ENCODE measurements at regions not wholly inside any gene's neighbourhood (a gene's known extent, or its start where the extent isn't known, plus 50 kb on each side); places are given as distances from the start of the nearest gene placed in this dataset.

DNA sequence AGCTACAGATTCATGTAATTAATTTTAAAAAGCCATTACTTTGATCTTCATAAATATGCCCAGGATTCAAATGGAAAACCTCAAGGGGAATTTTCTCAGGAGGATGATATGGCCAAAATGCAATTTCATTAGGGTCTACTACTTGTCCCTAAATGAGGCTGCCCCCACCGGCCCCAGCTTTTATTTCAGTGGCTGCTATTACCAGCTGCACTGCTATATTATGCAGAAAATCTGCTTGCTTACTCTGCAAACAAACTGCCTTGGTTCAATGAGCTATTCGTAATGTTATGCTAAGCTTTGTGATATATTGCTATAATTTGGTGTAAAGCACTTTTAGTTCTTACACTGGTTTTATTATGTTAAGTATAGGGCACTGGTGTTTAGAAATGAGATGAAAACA, 137.3 kb upstream of the TMTC4 start:
- Histone ChIP-seq H2BK15ac (ENCODE audit: low read depth, low read length) (no peak overlapping the region), H4K5ac (ENCODE audit: insufficient read length, low read depth, low read length) (no peak overlapping the region), H3K27me3 (ENCODE audit: insufficient read depth, low read length) (no peaks in the 10 kb centered on the region), H2BK5ac (ENCODE audit: insufficient read length, low read length) (no peak overlapping the region), H3K14ac (ENCODE audit: insufficient read depth, low read length) (no peak overlapping the region), H3K4me1 (ENCODE audit: insufficient read depth, low read length) (peaks cover 10% of the 10 kb centered on the region; the same call in 1 of the 2 replicates), H4K91ac (ENCODE audit: insufficient read length, low read depth, low read length) (no peak overlapping the region), H4K20me1 (ENCODE audit: control insufficient read depth, insufficient read depth, insufficient read length) (no peaks in the 10 kb centered on the region), H3K4ac (ENCODE audit: low read depth, low read length) (no peak overlapping the region), H3K9me3 (ENCODE audit: control insufficient read depth, low read depth, low read length) (no peaks in the 10 kb centered on the region), H3K79me2 (ENCODE audit: insufficient read depth, low read length) (no peaks in the 10 kb centered on the region), H4K8ac (replicated peaks; ENCODE audit: insufficient read length, low read depth, low read length) (no peak overlapping the region), H3K9ac (ENCODE audit: extremely low read depth, insufficient read length, low read length) (no peak overlapping the region), H2AK5ac (ENCODE audit: insufficient read length, low read length) (no peak overlapping the region), H3K27ac (ENCODE audit: insufficient read length, low read depth, low read length) (no peak overlapping the region), H2BK20ac (ENCODE audit: low read depth, low read length, poor library complexity, severe bottlenecking) (no peak overlapping the region), H3K23me2 (ENCODE audit: insufficient read length, low read depth, low read length, poor library complexity, severe bottlenecking) (no peaks in the 10 kb centered on the region), H3K56ac (ENCODE audit: insufficient read length, low read depth, low read length) (no peak overlapping the region), H3K4me2 (ENCODE audit: insufficient read depth, insufficient read length, low read length) (no peak overlapping the region), H2BK12ac (ENCODE audit: insufficient read length, low read depth, low read length) (no peak overlapping the region), H2AFZ (ENCODE audit: low read length) (no peak overlapping the region), H3K18ac (ENCODE audit: insufficient read length, low read depth, low read length) (no peak overlapping the region), H3K23ac (ENCODE audit: insufficient read length, low read depth, low read length) (no peak overlapping the region), H3K79me1 (ENCODE audit: insufficient read depth, low read depth, low read length, poor library complexity, severe bottlenecking) (no peaks in the 10 kb centered on the region), H3T11ph (ENCODE audit: low read length) (no peak overlapping the region), H2BK120ac (ENCODE audit: low read depth, low read length, poor library complexity, severe bottlenecking) (no peak overlapping the region)
- no peak for DNase-seq
- no peak overlapping the region for H3K4me3 Mint-ChIP-seq
- TF ChIP-seq CTCF (conservative IDR thresholded peaks at IDR 0.05), result no peak
- no peak overlapping the region for H3K27ac Mint-ChIP-seq
- H3K4me1 Mint-ChIP-seq, result peaks cover 28 to 34% of the 10 kb centered on the region in 2 experiments
- no peaks in the 10 kb centered on the region; a peak in 1 of 7 replicates for H3K36me3 Mint-ChIP-seq (ENCODE audit: insufficient read depth in 1 of 3, low read depth in 3 of 3)
- no peaks in the 10 kb centered on the region for H3K27me3 Mint-ChIP-seq (ENCODE audit: low read depth)
- H3K9me3 Mint-ChIP-seq, result no peaks in the 10 kb centered on the region; a peak in 1 of 5 replicates
- no CpG with 5 or more reads among the region's 2 CpGs for WGBS (ENCODE audit: extremely low coverage, insufficient read length, low lambda C conversion rate)

Data from H9 (cell line).